ENCODE measurements at regions not wholly inside any gene's neighbourhood (a gene's known extent, or its start where the extent isn't known, plus 50 kb on each side); places are given as distances from the start of the nearest gene placed in this dataset.

- no peak for DNase-seq
These were observed 169.8 kb downstream of the ANKRD60 start for GRCh38 chr20:58058421-58059259.

- DNase-seq, result no peak
These were observed 171.3 kb downstream of the ANKRD60 start for GRCh38 chr20:58056921-58057686.

- DNase-seq, result no peak
These were observed 172.3 kb downstream of the ANKRD60 start for GRCh38 chr20:58056021-58056591.

GRCh38 chr20:58054780-58055373 is 173.6 kb downstream of the ANKRD60 start:
- DNase-seq, result no peak

- DNase-seq, result no peak
These were observed 174.2 kb downstream of the ANKRD60 start for GRCh38 chr20:58054082-58054779.

DNA sequence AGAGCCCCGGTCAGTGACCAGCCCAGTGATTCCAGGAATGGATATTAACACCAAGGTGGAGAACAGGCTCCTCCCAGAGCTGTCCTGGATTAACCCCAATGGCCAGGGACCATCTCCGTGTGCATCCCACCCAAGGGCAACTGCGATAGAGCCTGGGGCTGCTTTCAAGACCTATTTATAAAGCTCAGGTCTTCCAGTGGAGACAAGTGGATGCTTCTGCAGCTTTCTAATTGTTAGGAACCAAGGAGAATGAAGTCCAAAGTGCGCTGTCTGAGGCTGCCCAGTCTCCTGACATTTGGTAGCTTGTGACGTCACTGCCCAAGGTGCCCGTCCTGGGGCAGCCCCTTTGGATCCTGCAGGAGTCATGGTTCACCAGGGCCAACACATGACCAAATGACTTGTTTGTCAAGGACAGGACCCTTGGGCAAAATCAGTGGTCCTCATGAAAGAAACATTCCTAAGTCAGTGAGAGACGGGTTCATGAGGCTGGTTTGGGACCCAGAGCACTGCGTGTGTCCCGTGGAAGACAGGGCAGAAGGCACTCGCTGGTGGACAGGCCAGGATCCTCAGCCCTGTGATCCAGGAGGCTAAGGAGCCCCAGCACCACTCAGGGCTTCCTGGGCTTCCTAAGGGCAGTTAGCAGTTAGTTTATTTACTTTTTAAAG is 174.9 kb downstream of the ANKRD60 start:
- DNase-seq, result no peak

GRCh38 chr20:58051367-58051766 is 177.1 kb downstream of the ANKRD60 start:
- no peak for DNase-seq

- DNase-seq, result no peak
These were observed 180.3 kb downstream of the ANKRD60 start for GRCh38 chr20:58048096-58048702.

DNA sequence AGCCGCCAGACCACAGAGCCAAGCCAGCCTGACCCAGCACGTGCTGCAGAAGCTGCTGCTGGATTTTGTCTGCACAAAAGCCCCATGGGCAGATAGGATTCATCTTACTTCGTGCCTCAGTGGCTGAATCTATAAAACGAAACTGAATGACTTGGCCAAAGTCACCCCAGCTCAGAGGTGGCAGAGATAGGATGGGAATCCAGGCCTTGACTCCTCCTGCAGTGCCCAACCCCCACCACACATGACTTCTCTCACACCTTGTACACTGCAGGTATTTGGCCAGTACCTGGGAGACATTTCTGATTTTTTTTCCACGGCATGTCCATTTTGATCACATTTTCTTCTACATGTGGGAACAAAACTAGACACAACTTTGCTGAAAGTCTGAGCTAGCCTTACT is 182.1 kb downstream of the ANKRD60 start:
- DNase-seq, result no peak

GRCh38 chr20:58045579-58045978 is 182.9 kb downstream of the ANKRD60 start:
- DNase-seq, result no peak

- no peak for DNase-seq
These were observed 183.4 kb downstream of the ANKRD60 start for GRCh38 chr20:58044931-58045555.

DNA sequence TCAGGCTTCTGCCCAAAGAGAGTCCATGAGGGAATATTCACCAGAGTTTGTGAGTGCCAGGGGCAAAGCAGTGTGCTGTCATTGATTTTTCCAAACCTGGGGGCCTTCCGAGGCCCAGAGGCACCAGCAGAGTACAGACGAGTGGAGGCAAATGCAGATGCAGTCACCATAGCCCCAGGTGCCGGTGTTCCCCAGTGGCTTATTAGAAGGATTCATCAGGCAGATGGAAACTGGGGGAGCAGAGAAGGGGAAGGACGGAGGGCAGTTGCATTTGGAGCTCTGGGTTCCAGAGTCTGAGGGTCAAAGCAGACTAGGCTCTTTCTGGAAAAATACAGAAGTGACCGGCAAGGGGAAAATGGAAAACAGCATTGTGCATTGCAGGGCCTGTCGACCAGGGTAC is 184.2 kb downstream of the ANKRD60 start:
- no peak for DNase-seq

- no peak for DNase-seq
These were observed 185.0 kb downstream of the ANKRD60 start for GRCh38 chr20:58043236-58044140.

DNA sequence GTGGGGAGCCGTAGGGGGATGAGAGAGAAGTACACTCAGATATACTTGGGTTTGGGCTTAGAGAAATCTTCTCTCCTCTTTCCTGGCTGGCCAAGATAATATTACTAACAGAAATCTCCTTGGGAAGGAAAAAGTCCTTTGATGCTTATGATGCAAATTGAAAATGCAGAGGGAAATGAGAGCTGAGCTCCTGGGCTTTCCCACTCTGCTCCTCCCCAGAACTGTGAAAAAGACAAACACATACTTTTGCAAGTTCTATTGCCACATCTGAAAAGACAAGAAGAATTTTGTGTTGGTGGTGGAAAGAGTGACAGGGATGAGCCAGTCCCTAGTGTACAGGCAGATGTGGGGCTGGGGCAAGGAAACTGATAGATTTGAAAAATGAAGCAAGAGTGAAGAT is 185.9 kb downstream of the ANKRD60 start:
- no peak for DNase-seq

DNA sequence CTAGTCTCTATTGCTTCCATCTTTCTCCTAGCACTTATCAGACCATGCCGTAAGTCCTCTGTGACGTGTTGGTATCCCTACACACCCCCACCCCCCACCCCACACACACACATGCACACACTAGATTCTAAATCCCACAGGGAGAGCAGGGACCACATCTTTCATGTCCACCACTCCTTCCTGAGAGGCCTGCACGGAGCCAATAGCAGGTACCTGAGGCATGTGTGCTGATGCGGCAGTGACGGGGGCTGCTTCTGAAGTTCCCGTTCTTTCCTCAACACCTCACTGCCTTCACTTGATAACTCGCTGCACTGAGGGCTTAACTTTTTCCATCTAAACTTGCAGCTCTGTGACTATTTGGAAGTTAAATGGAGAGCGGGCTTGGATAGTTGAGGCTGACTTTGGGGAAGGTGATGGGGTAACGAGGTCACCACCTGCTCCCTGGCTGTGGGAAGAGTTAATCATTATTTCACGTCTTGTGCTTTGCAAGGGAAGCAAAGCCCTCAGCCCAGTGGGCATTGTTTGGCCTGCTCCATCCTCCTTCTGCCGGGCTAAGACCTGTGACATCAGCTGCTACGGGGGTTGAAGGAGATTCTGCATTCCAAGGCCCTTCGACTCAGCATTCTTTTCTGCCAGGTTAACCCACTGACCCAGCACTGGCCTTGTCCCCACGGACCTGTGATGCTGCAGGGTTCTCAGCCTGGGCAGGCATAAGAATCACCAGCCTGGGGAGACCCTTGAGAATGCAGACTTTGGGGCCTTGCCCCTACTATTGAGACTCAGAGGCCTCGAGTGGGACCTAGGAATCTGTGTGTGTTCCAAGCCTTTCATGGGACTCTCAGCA is 187.8 kb downstream of the ANKRD60 start:
- no peak for DNase-seq

DNA sequence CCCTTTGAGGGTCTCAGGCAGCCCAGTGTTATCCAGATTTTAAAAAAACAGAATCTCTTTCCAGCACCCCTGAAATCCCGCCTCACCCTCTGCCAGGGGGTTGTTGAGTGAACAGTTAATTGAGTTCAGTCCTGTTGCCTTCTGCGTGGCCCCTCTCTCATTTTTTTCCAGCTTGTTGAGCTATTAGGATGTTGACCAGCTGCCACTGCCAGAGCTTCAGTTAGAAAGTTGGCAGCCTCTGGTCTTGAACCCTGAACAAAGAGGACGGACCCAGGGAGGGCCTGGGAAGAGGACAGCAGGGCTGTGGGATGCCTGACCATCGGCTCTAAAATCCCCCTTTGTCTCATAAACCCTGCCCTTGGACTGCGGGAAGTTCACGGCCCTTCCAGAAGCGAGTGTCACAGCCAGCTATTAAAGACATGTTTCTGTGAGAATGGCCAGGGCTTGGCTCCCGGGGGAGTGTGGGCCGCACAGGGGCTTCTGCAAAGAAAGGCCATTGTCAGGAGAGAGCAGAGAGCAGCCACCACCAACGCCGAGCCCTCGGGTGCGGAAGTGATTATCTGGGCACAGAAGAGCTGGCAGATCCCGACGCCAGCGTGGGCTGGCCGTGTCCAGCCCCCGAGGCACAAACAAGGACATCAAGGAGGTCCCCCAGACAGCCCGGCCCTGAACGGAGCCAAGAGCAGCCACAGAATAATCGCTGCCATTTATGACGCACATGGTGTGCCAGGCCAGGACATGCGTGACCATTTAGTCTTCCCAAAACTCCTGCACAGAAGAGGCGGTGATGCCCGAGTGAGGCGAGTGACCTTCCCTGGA is 189.0 kb downstream of the ANKRD60 start:
- no peak for DNase-seq

GRCh38 chr20:58038123-58038654 is 190.3 kb downstream of the ANKRD60 start:
- no peak for DNase-seq

GRCh38 chr20:58037631-58038030 is 190.8 kb downstream of the ANKRD60 start:
- DNase-seq, result no peak
